Endodermal cell (in vitro differentiated cells): ENCODE measurements at regions not wholly inside any gene's neighbourhood (a gene's known extent, or its start where the extent isn't known, plus 50 kb on each side); places are given as distances from the start of the nearest gene placed in this dataset.

Source experiments
- DNase-seq: peaks from one replicate; pipeline ENCODE4 v3.0.0-alpha.2; 2017
- H3K27ac ChIP-seq: 2 replicates; pipeline ENCODE4 v1.5.1; 2013; ENCODE audit warnings: mild to moderate bottlenecking, low read depth, low read length, moderate library complexity
- H3K27me3 ChIP-seq: 2 replicates; pipeline ENCODE4 v1.6.1; 2013; ENCODE audit warnings: mild to moderate bottlenecking, low read length, moderate library complexity; ENCODE audit not compliant: insufficient read depth, control insufficient read depth, poor library complexity, severe bottlenecking
- H3K36me3 ChIP-seq: 2 replicates; pipeline ENCODE4 v1.7.0; 2013; ENCODE audit warnings: mild to moderate bottlenecking, low read length, moderate library complexity; ENCODE audit not compliant: control insufficient read depth, insufficient read depth
- H3K4me1 ChIP-seq: one replicate; pipeline ENCODE4 v1.7.0; 2013; ENCODE audit warnings: low read length; ENCODE audit not compliant: control insufficient read depth, insufficient read depth
- H3K4me3 ChIP-seq: 2 replicates; pipeline ENCODE4 v1.5.1; 2013; ENCODE audit warnings: mild to moderate bottlenecking, low read length, moderate library complexity
- H3K9ac ChIP-seq: 2 replicates; pipeline ENCODE4 v1.6.1; 2013; ENCODE audit warnings: mild to moderate bottlenecking, low read length, moderate library complexity; ENCODE audit not compliant: poor library complexity, severe bottlenecking; ENCODE audit errors: extremely low read depth
- H3K9me3 ChIP-seq: 2 replicates; pipeline ENCODE4 v1.6.1; 2013; ENCODE audit warnings: mild to moderate bottlenecking, low read length, moderate library complexity; ENCODE audit not compliant: control insufficient read depth
- H3K27ac Mint-ChIP-seq: 2 replicates; pipeline ENCODE4 v1.8.0; 2020; ENCODE audit warnings: mixed read lengths
- H3K27me3 Mint-ChIP-seq: 2 replicates; pipeline ENCODE4 v1.8.0; 2021; ENCODE audit warnings: mild to moderate bottlenecking, mixed read lengths; ENCODE audit not compliant: insufficient read depth
- H3K36me3 Mint-ChIP-seq: 2 replicates; pipeline ENCODE4 v1.8.0; 2020; ENCODE audit warnings: low read depth, mixed read lengths
- H3K4me1 Mint-ChIP-seq: 2 replicates; pipeline ENCODE4 v1.8.0; 2020; ENCODE audit warnings: mixed read lengths
- H3K4me3 Mint-ChIP-seq: 2 replicates; pipeline ENCODE4 v1.8.0; 2020; ENCODE audit warnings: mild to moderate bottlenecking, moderate library complexity, mixed read lengths
- H3K9me3 Mint-ChIP-seq: 2 replicates; pipeline ENCODE4 v1.8.0; 2020; ENCODE audit warnings: mild to moderate bottlenecking, mixed read lengths
- WGBS, 2 experiments: methylation state at CpG; one replicate each; pipeline versions ENCODE4 v1.1.5 to v1.1.7; 2013; ENCODE audit warnings: missing lambda C conversion rate in 2 of 2, mixed read lengths in 1 of 2; ENCODE audit not compliant: insufficient coverage in 1 of 2, insufficient read length in 1 of 2; 5-methylcytosine and 5-hydroxymethylcytosine counted together
- TF ChIP-seq, protein P1 (sequence below): fragments of 200-600 bp; sonication (generic); conservative IDR thresholded peaks from 2 replicates; pipeline ENCODE4 v1.5.0; 2021; ENCODE audit warnings: antibody characterized with exemption, mild to moderate bottlenecking

GRCh38 chr2:215695861-215696260, 260.0 kb upstream of the FN1 start:
- Histone ChIP-seq H3K36me3 (no peaks in the 10 kb centered on the region), H3K9me3 (peaks cover 16% of the 10 kb centered on the region), H3K9ac (no peak overlapping the region), H3K4me1 (peaks cover 3% of the 10 kb centered on the region), H3K4me3 (no peak overlapping the region), H3K27ac (no peak overlapping the region), H3K27me3 (no peaks in the 10 kb centered on the region)
- 96 to 100% methylated on average over 2 to 4 of the region's 4 CpGs for WGBS, 2 experiments
- Mint-ChIP-seq H3K27ac (no peak overlapping the region), H3K4me3 (no peak overlapping the region), H3K4me1 (peaks cover 28% of the 10 kb centered on the region), H3K9me3 (peaks cover 8% of the 10 kb centered on the region), H3K27me3 (no peaks in the 10 kb centered on the region), H3K36me3 (peaks cover 6% of the 10 kb centered on the region)
- TF ChIP-seq, protein P1, sequence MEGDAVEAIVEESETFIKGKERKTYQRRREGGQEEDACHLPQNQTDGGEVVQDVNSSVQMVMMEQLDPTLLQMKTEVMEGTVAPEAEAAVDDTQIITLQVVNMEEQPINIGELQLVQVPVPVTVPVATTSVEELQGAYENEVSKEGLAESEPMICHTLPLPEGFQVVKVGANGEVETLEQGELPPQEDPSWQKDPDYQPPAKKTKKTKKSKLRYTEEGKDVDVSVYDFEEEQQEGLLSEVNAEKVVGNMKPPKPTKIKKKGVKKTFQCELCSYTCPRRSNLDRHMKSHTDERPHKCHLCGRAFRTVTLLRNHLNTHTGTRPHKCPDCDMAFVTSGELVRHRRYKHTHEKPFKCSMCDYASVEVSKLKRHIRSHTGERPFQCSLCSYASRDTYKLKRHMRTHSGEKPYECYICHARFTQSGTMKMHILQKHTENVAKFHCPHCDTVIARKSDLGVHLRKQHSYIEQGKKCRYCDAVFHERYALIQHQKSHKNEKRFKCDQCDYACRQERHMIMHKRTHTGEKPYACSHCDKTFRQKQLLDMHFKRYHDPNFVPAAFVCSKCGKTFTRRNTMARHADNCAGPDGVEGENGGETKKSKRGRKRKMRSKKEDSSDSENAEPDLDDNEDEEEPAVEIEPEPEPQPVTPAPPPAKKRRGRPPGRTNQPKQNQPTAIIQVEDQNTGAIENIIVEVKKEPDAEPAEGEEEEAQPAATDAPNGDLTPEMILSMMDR: no peak
- no peak for DNase-seq

DNA sequence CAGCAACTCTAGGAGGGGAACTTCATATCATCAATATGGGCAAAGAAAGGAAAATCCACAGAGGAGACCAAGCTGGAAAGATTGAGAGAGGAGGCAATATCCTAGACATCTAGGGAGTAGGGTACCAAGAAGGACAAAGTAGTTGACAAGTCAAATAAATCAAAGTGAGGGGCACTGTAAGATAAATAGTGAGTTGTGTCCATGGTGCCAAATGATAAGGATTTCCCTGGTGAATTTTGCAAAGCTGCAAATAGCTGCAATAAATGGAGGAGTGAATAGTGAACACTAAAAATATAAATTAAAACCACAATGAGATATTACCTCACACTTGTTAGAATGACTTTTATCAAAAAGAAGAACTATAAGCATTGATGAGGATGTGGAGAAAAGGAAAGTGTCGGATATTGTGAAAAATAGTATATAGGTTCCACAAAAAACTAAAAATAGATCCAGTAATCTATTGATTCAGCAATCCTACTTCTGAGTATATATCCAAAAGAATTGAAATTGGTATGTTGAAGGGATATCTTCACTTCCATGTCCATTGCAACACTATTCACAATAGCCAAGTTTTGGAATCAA, 258.2 kb upstream of the FN1 start:
- TF ChIP-seq, protein P1: no peak
- no peak overlapping the region for H3K27ac ChIP-seq
- no peaks in the 10 kb centered on the region for H3K36me3 ChIP-seq
- no peak for DNase-seq
- peaks cover 14% of the 10 kb centered on the region for H3K9me3 ChIP-seq
- H3K27me3 Mint-ChIP-seq: no peaks in the 10 kb centered on the region
- no peak overlapping the region for H3K4me3 ChIP-seq
- H3K4me1 Mint-ChIP-seq: peaks cover 18% of the 10 kb centered on the region
- no peak overlapping the region for H3K9ac ChIP-seq
- H3K9me3 Mint-ChIP-seq: peaks cover 7% of the 10 kb centered on the region
- H3K4me1 ChIP-seq: no peaks in the 10 kb centered on the region
- peaks cover 4% of the 10 kb centered on the region for H3K36me3 Mint-ChIP-seq
- H3K27me3 ChIP-seq: no peaks in the 10 kb centered on the region
- no peak overlapping the region for H3K4me3 Mint-ChIP-seq
- WGBS, 2 experiments: no CpG with 5 or more reads among the region's 1 CpG
- no peak overlapping the region for H3K27ac Mint-ChIP-seq

DNA sequence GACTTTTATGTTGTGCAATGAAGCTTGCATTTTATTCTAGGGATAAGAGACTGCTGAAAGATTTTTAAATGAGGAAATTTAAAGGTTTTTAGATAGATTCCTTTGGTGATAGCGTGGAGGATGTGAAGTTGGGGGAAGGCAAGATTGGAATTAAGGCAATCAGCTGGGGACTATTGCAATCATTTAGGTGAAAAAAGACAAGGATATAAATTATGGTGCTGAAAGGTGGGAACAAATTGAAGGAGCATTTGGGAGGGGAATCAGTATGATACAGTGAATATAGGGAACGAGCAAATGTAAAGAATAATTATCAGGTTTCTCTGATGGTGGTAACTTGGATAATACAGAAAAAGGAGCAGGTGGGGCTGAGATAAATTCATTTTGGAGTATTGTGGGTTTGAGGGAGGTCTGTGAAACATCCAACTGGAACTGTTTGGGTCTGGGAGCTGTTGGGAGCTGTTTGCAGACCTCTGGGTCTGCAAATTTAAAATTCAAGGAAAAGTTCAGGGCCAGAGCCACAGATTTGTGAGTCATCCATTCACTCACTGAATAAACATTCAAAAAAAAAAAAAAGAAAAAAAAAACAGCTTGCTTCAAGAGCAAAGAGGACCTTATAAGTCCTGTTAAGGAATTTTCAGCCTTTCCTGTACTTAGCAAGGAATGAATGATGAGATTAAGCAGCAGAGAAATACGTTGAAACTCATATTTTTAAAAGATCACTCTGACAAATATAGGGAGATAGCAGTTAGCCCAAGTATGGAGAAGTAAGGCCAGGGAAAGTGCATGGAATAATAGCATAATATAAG, 257.5 kb upstream of the FN1 start:
- WGBS, 2 experiments: 77 to 95% methylated on average over 2 to 3 of the region's 3 CpGs
- Histone ChIP-seq H3K9ac (no peak overlapping the region), H3K27ac (no peak overlapping the region), H3K27me3 (no peaks in the 10 kb centered on the region), H3K36me3 (no peaks in the 10 kb centered on the region), H3K4me3 (no peak overlapping the region), H3K9me3 (peaks cover 8% of the 10 kb centered on the region), H3K4me1 (no peaks in the 10 kb centered on the region)
- Mint-ChIP-seq H3K27ac (no peak overlapping the region), H3K36me3 (peaks cover 1% of the 10 kb centered on the region), H3K27me3 (no peaks in the 10 kb centered on the region), H3K4me3 (no peak overlapping the region), H3K4me1 (peaks cover 18% of the 10 kb centered on the region), H3K9me3 (peaks cover under 1% of the 10 kb centered on the region)
- no peak for DNase-seq
- TF ChIP-seq, protein P1: no peak
